Osteocyte (in vitro differentiated cells): ENCODE measurements at regions not wholly inside any gene's neighbourhood (a gene's known extent, or its start where the extent isn't known, plus 50 kb on each side); places are given as distances from the start of the nearest gene placed in this dataset.
"Not testable (repeated sequence)": the region's sequence is repeated elsewhere in the genome, so short reads cannot be mapped to it uniquely, and the experiment has no call there.

Experiments used
- DNase-seq: peaks from one replicate; pipeline ENCODE4 v3.0.0; 2021; ENCODE audit warnings: mixed read lengths; ENCODE audit not compliant: unreplicated experiment; ENCODE audit errors: extremely low spot score
- H3K27ac Mint-ChIP-seq: one replicate; pipeline ENCODE4 v1.8.0; 2021; ENCODE audit warnings: mild to moderate bottlenecking, mixed read lengths; ENCODE audit not compliant: unreplicated experiment
- H3K27me3 Mint-ChIP-seq: one replicate; pipeline ENCODE4 v1.8.0; 2021; ENCODE audit warnings: mixed read lengths; ENCODE audit not compliant: unreplicated experiment
- H3K36me3 Mint-ChIP-seq: one replicate; pipeline ENCODE4 v1.8.0; 2021; ENCODE audit warnings: mixed read lengths; ENCODE audit not compliant: unreplicated experiment
- H3K4me1 Mint-ChIP-seq: one replicate; pipeline ENCODE4 v1.8.0; 2021; ENCODE audit warnings: mixed read lengths; ENCODE audit not compliant: unreplicated experiment
- H3K4me3 Mint-ChIP-seq: one replicate; pipeline ENCODE4 v1.8.0; 2021; ENCODE audit warnings: mild to moderate bottlenecking, moderate library complexity, mixed read lengths; ENCODE audit not compliant: unreplicated experiment
- H3K9me3 Mint-ChIP-seq: one replicate; pipeline ENCODE4 v1.8.0; 2021; ENCODE audit warnings: mixed read lengths; ENCODE audit not compliant: unreplicated experiment
- TF ChIP-seq, protein P1 (sequence below): fragments of 200-600 bp; sonication (generic); IDR thresholded peaks from 2 replicates; pipeline ENCODE4 v1.5.0; 2021; ENCODE audit warnings: antibody characterized with exemption, mild to moderate bottlenecking, moderate library complexity

DNA sequence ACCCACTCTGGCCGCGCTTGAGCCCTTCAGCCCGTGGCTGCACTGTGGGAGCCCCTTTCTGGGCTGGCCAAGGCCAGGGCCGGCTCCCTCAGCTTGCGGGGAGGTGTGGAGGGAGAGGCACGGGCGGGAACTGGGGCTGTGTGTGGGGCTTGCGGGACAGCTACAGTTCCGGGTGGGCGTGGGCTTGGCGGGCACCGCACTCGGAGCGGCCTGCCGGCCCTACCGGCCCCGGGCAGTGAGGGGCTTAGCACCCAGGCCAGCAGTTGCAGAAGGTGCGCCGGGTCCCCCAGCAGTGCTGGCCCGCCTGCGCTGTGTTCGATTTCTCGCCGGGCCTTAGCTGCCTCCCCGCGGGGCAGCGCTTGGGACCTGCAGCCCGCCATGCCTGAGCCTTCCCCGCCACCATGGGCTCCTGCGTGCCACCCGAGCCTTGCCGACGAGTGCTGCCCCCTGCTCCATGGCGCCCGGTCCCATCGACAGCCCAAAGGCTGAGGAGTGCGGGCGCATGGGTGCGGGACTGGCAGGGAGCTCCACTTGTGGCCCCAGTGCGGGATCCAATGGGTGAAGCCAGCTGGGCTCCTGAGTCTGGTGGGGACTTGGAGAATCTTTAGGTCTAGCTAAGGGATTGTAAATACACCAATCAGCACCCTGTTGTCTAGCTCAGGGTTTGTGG, 173.7 kb upstream of the FIGN start:
- TF ChIP-seq, protein P1, sequence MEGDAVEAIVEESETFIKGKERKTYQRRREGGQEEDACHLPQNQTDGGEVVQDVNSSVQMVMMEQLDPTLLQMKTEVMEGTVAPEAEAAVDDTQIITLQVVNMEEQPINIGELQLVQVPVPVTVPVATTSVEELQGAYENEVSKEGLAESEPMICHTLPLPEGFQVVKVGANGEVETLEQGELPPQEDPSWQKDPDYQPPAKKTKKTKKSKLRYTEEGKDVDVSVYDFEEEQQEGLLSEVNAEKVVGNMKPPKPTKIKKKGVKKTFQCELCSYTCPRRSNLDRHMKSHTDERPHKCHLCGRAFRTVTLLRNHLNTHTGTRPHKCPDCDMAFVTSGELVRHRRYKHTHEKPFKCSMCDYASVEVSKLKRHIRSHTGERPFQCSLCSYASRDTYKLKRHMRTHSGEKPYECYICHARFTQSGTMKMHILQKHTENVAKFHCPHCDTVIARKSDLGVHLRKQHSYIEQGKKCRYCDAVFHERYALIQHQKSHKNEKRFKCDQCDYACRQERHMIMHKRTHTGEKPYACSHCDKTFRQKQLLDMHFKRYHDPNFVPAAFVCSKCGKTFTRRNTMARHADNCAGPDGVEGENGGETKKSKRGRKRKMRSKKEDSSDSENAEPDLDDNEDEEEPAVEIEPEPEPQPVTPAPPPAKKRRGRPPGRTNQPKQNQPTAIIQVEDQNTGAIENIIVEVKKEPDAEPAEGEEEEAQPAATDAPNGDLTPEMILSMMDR, result no peak
- Mint-ChIP-seq H3K27me3 (no peaks in the 10 kb centered on the region), H3K4me1 (no peaks in the 10 kb centered on the region), H3K4me3 (no peak overlapping the region), H3K9me3 (no peaks in the 10 kb centered on the region), H3K27ac (no peak overlapping the region), H3K36me3 (no peaks in the 10 kb centered on the region)
- no peak for DNase-seq

DNA sequence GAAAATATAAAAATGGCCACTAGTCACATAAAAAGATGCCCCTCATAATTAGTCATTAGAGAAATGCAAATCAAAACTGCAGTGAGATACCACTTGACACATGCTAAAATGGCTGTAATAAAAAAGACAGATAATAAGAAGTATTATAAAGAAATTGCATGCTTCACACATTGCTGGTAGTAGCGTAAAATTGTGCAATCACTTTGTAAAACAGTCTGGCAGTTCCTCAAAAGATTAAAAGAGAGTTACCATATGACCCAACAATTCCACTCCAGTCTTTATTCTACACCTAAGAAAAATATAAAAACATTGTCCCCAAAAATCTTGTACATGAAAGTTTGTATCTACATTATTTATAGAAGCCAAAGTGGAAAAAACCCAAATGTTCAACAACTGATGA, 170.6 kb upstream of the FIGN start:
- no peak for DNase-seq
- Mint-ChIP-seq H3K27me3 (no peaks in the 10 kb centered on the region), H3K36me3 (no peaks in the 10 kb centered on the region), H3K4me3 (no peak overlapping the region), H3K27ac (no peak overlapping the region), H3K4me1 (no peaks in the 10 kb centered on the region), H3K9me3 (peaks cover 4% of the 10 kb centered on the region)
- TF ChIP-seq, protein P1, result no peak

DNA sequence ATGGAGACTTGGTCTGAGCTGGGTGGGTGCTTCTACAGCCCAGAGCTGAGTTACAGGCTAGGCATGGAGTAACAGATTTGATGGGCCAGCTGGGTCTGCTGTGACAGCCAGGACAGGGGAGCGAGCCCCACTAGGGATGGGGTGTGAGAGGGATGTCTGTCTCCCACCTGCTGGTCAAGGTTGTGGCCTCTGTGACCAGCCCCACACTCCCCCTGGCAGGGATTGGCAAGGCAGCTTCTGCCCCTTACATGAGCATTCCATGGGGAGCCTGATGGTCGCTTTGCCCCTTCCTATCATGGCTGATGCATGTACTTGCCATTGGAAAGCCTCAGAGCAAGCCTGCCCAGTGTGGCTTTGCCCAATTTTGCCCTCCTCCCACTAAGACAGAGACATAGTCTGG, 162.0 kb upstream of the FIGN start:
- H3K27ac Mint-ChIP-seq, result no peak overlapping the region
- TF ChIP-seq, protein P1, result no peak
- H3K36me3 Mint-ChIP-seq, result peaks cover 8% of the 10 kb centered on the region
- no peaks in the 10 kb centered on the region for H3K27me3 Mint-ChIP-seq
- DNase-seq, result no peak
- H3K4me3 Mint-ChIP-seq, result no peak overlapping the region
- peaks cover 33% of the 10 kb centered on the region for H3K9me3 Mint-ChIP-seq
- no peaks in the 10 kb centered on the region for H3K4me1 Mint-ChIP-seq

DNA sequence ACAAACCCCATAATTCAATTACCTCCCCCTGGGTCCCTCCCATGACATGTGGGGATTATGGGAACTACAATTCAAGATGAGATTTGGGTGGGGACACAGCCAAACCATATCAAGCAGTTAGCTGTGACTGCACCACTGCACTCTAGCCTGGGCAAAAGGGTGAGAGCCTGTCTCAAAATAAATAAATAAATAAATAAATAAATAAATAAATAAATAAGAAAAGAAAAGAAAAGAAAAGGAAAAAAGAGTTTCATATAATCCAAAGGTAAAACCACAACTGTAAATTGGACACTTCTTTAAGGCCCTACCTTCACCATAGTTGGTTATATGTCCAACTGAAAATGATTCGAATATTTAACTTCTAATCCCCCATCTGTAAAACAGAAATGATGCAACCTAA, 157.6 kb upstream of the FIGN start:
- not testable (repeated sequence) for H3K27me3 Mint-ChIP-seq, DNase-seq, H3K36me3 Mint-ChIP-seq, H3K4me3 Mint-ChIP-seq, H3K9me3 Mint-ChIP-seq, H3K27ac Mint-ChIP-seq, H3K4me1 Mint-ChIP-seq

- Mint-ChIP-seq H3K4me3 (no peak overlapping the region), H3K36me3 (no peaks in the 10 kb centered on the region), H3K9me3 (peaks cover 6% of the 10 kb centered on the region), H3K27me3 (no peaks in the 10 kb centered on the region), H3K4me1 (peaks cover 29% of the 10 kb centered on the region), H3K27ac (no peak overlapping the region)
- no peak for DNase-seq
- TF ChIP-seq, protein P1, result no peak
Measured at GRCh38 chr2:163888591-163888990, 152.8 kb upstream of the FIGN start.

GRCh38 chr2:163887182-163887581, 151.4 kb upstream of the FIGN start:
- DNase-seq, result no peak
- Mint-ChIP-seq H3K4me1 (peaks cover 29% of the 10 kb centered on the region), H3K9me3 (peaks cover 3% of the 10 kb centered on the region), H3K27me3 (no peaks in the 10 kb centered on the region), H3K36me3 (no peaks in the 10 kb centered on the region), H3K27ac (no peak overlapping the region), H3K4me3 (no peak overlapping the region)
- TF ChIP-seq, protein P1, result peak; percentile 44
